Omental fat pad (tissue), 3 donors: ENCODE measurements at regions not wholly inside any gene's neighbourhood (a gene's known extent, or its start where the extent isn't known, plus 50 kb on each side); places are given as distances from the start of the nearest gene placed in this dataset.
"Not testable (repeated sequence)": the region's sequence is repeated elsewhere in the genome, so short reads cannot be mapped to it uniquely, and the experiment has no call there.

Experiments
- ATAC-seq: fragments of 150-250 bp; one replicate; pipeline ENCODE4 v1.9.1; 2016; ENCODE audit warnings: mild to moderate bottlenecking, moderate library complexity; ENCODE audit not compliant: low FRiP score
- DNase-seq: peaks from one replicate; pipeline ENCODE4 v3.0.0-alpha.2; 2019; ENCODE audit warnings: low spot score
- CTCF ChIP-seq, 3 donors: fragments of 450-650 bp; IDR thresholded peaks; one replicate each; pipeline ENCODE4 v1.5.1; 2016 to 2017; ENCODE audit warnings: antibody characterized with exemption in 3 of 3, mild to moderate bottlenecking in 3 of 3, moderate library complexity in 2 of 3

DNA sequence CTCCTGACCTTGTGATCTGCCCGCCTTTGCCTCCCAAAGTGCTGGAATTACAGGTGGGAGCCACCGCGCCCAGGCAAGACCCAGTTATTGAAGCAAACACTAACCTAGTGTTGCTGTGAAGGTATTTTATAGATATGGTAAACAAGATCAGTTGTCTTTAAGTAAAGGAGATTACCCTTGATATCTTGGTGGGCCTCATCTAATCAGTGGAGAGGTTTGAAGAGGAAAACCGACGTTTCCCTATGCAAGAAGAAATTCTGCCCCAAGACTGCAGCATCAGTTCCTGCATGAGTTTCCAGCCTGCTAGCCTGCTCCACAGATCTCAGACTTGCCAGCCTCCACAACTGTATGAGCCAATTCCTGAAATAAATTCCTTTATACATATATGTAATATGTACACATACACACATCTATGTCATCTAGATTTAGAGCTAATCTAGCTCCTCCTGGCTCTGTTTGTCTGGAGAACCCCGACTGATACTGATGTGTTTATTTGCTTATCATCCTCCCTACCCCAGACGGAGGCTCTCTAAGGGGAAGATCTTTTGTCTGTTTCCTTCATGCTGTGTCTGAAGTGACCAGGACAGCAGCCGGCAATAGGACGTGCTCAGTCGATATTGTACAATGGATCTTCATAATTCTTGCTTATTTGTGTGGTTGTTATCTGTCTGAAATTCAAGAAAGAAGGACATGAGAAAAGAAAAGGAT, 90.9 kb downstream of the IER5 start:
- no peak for TF ChIP-seq CTCF (IDR thresholded peaks at IDR 0.05)
- DNase-seq (no peak), ATAC-seq (no peak)

GRCh38 chr1:181179987-181180365, 91.5 kb downstream of the IER5 start:
- DNase-seq = no peak
- peak; percentile 48 for ATAC-seq
- TF ChIP-seq CTCF (IDR thresholded peaks at IDR 0.05) = no peak

DNA sequence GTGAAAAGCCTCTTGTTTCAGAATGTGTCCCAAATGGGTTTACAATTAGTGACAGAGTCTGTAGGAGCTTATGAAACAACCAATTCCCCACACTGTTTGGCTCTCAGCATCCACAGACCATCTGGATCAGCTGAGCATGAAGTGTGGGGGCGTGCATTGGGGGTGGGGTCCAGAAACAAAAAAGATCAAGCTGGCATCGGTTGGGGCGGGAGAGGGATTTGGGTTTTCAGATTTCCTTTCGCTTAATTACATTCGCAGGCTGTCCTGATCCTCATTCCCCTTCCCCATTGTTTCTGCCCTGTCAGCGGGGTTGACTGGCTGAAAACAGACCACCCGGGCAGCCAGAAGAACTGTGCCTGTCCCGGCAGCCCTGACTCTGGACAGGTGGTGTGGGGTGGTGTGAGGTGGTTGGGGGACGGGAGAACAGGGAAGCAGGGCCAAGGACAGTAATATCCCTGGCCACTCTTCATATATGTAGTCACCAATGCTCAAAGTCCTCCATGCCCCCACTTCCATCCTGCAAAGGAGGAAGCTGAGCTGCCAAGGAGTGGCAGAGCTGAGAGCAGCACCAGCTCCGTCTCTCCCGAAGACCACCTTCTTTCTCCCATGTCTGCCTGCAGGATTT, 92.0 kb downstream of the IER5 start:
- ATAC-seq = no peak
- TF ChIP-seq CTCF (IDR thresholded peaks at IDR 0.05) = no peak
- no peak for DNase-seq

- DNase-seq = no peak
- ATAC-seq = no peak
- no peak for TF ChIP-seq CTCF (IDR thresholded peaks at IDR 0.05)
Measured at GRCh38 chr1:181181792-181182585, 93.5 kb downstream of the IER5 start.

DNA sequence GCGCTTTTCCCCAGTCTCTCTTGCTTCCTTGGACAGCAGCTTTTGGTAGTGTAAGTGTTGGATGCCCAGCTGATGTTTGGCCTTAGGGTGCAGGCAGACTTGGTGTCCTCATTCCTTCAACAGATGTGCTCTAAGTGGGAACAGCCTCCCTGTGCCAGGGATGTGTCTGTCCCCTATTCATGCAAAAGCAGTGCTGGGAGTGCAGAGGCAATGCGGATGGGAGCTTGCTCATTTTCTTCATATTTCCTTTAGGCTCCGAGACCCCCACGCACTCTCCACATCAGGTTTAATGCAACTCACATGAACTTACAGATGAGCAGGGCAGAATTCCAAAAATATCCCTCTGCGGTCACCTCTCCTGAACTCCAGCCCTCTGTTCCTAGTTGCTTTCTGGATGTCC, 96.1 kb downstream of the IER5 start:
- ATAC-seq (no peak), DNase-seq (no peak)
- no peak for TF ChIP-seq CTCF (IDR thresholded peaks at IDR 0.05)

GRCh38 chr1:181185461-181185860, 97.0 kb downstream of the IER5 start:
- DNase-seq (no peak), ATAC-seq (no peak)
- TF ChIP-seq CTCF (IDR thresholded peaks at IDR 0.05) = no peak

GRCh38 chr1:181186133-181186532, 97.6 kb downstream of the IER5 start:
- not testable (repeated sequence) for DNase-seq, ATAC-seq
